B cell (primary cell): ENCODE measurements at regions not wholly inside any gene's neighbourhood (a gene's known extent, or its start where the extent isn't known, plus 50 kb on each side); places are given as distances from the start of the nearest gene placed in this dataset.

ENCODE experiments used
- CTCF ChIP-seq: fragments of 200-600 bp; IDR thresholded peaks from one replicate; pipeline ENCODE4 v1.8.0; 2022; ENCODE audit warnings: antibody characterized with exemption, mild to moderate bottlenecking
- EZH2 ChIP-seq: IDR thresholded peaks from 2 replicates; pipeline ENCODE4 v1.6.1; 2012; ENCODE audit warnings: borderline replicate concordance, low read depth, mild to moderate bottlenecking, moderate library complexity, low read length; ENCODE audit not compliant: insufficient read depth, poor library complexity, severe bottlenecking

- no peak for TF ChIP-seq CTCF
- no peak for TF ChIP-seq EZH2
These were observed 545.1 kb upstream of the PKDCC start for GRCh38 chr2:41502752-41503151.
